HG03097 (cell line): ENCODE measurements at regions not wholly inside any gene's neighbourhood (a gene's known extent, or its start where the extent isn't known, plus 50 kb on each side); places are given as distances from the start of the nearest gene placed in this dataset.
"Not testable (repeated sequence)": the region's sequence is repeated elsewhere in the genome, so short reads cannot be mapped to it uniquely, and the experiment has no call there.

Experiments
- ATAC-seq: cut with Tn5 transposase; IDR thresholded peaks from one replicate; pipeline ENCODE4 v1.9.1; 2021; ENCODE audit not compliant: unreplicated experiment, low FRiP score

GRCh38 chr6:30807566-30807965, 63.2 kb upstream of the IER3 start:
- not testable (repeated sequence) for ATAC-seq

- ATAC-seq = no peak
Observed at GRCh38 chr6:30806581-30807183, 62.3 kb upstream of the IER3 start.

- no peak for ATAC-seq
Observed at GRCh38 chr6:30804333-30804732, 60.0 kb upstream of the IER3 start.

GRCh38 chr6:30802731-30803130, 58.4 kb upstream of the IER3 start:
- no peak for ATAC-seq

GRCh38 chr6:30801950-30802349, 57.6 kb upstream of the IER3 start:
- no peak for ATAC-seq

- ATAC-seq = no peak
Observed at GRCh38 chr6:30800871-30801270, 56.5 kb upstream of the IER3 start.

- no peak for ATAC-seq
Observed at GRCh38 chr6:30799210-30799609, 54.9 kb upstream of the IER3 start.

GRCh38 chr6:30798494-30798893, 54.1 kb upstream of the IER3 start:
- no peak for ATAC-seq

GRCh38 chr6:30795549-30796293, 51.4 kb upstream of the IER3 start:
- ATAC-seq = no peak
